ENCODE measurements at regions not wholly inside any gene's neighbourhood (a gene's known extent, or its start where the extent isn't known, plus 50 kb on each side); places are given as distances from the start of the nearest gene placed in this dataset.
A peak's percentile ranks its signal among the peaks of the same experiment; 100 is the strongest.

- Histone ChIP-seq H2BK5ac (ENCODE audit: low read depth, low read length, poor library complexity, severe bottlenecking) (no peak overlapping the region), H3K36me3 (ENCODE audit: control insufficient read depth, insufficient read depth, low read length) (no peaks in the 10 kb centered on the region), H4K91ac (ENCODE audit: insufficient read depth, low read depth, low read length) (no peak overlapping the region), H3K4me3 (ENCODE audit: insufficient read depth, low read depth, low read length) (no peak overlapping the region), H3K56ac (ENCODE audit: extremely low read depth, insufficient read depth, low read length) (no peak overlapping the region), H2BK15ac (ENCODE audit: low read depth, low read length) (no peak overlapping the region), H3K4me1 (ENCODE audit: control insufficient read depth, insufficient read depth, low read length) (no peaks in the 10 kb centered on the region; the same call in 1 of the 2 replicates), H3K9me3 (ENCODE audit: control insufficient read depth, insufficient read depth, low read length) (no peaks in the 10 kb centered on the region), H3K4ac (ENCODE audit: low read depth, low read length) (no peak overlapping the region), H3K4me2 (ENCODE audit: low read depth, low read length) (no peak overlapping the region), H3K79me1 (ENCODE audit: low read depth in 1 of 2, low read length in 2 of 2) (no peaks in the 10 kb centered on the region), H3K23ac (ENCODE audit: low read depth, low read length) (no peak overlapping the region), H3K9me1 (ENCODE audit: insufficient read depth, low read length) (no peaks in the 10 kb centered on the region), H2AK9ac (replicated peaks; ENCODE audit: low read depth, low read length, poor library complexity) (no peak overlapping the region), H4K20me1 (ENCODE audit: insufficient read depth, low read length) (no peaks in the 10 kb centered on the region), H4K8ac (ENCODE audit: low read depth in 2 of 2, low read length in 2 of 2) (no peak overlapping the region), H3K27me3 (ENCODE audit: control insufficient read depth, insufficient read depth, low read length) (no peaks in the 10 kb centered on the region), H3K27ac (ENCODE audit: insufficient read depth, low read length) (no peak overlapping the region), H2AFZ (replicated peaks; ENCODE audit: low read length, poor library complexity) (no peak overlapping the region), H3K18ac (ENCODE audit: low read depth, low read length) (no peak overlapping the region), H2BK120ac (ENCODE audit: low read depth, low read length) (no peak overlapping the region), H4K5ac (ENCODE audit: low read depth, low read length) (no peak overlapping the region), H3K14ac (replicated peaks; ENCODE audit: low read depth, low read length) (no peak overlapping the region), H2BK20ac (ENCODE audit: low read depth, low read length) (no peak overlapping the region), H3K9ac (ENCODE audit: low read depth, low read length) (no peak overlapping the region), H2AK5ac (ENCODE audit: low read depth, low read length) (no peak overlapping the region)
- no TSS peak for BruUV-seq (replicated peaks)
- dilution Hi-C loops (cut with HindIII; ENCODE audit: low sequenced_read_pairs, unreplicated experiment) (no loop called here), in situ Hi-C loops (cut with MboI; ENCODE audit: low sequenced_read_pairs) (no loop called here), intact Hi-C loops (cut with micrococcal nuclease) (no loop called here)
- POLR2A ChIA-PET (ENCODE audit: unreplicated experiment): no interaction called here
- CTCF ChIA-PET: no interaction called here
- DNase-seq (peak; percentile 93), ATAC-seq (ENCODE audit: low read depth) (peak; percentile 94)
- TF ChIP-seq NFE2L2 (IDR thresholded peaks at IDR 0.05; ENCODE audit: low read depth, low read length): no peak
- TF ChIP-seq, protein P1, sequence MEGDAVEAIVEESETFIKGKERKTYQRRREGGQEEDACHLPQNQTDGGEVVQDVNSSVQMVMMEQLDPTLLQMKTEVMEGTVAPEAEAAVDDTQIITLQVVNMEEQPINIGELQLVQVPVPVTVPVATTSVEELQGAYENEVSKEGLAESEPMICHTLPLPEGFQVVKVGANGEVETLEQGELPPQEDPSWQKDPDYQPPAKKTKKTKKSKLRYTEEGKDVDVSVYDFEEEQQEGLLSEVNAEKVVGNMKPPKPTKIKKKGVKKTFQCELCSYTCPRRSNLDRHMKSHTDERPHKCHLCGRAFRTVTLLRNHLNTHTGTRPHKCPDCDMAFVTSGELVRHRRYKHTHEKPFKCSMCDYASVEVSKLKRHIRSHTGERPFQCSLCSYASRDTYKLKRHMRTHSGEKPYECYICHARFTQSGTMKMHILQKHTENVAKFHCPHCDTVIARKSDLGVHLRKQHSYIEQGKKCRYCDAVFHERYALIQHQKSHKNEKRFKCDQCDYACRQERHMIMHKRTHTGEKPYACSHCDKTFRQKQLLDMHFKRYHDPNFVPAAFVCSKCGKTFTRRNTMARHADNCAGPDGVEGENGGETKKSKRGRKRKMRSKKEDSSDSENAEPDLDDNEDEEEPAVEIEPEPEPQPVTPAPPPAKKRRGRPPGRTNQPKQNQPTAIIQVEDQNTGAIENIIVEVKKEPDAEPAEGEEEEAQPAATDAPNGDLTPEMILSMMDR (conservative IDR thresholded peaks at IDR 0.05; ENCODE audit: low read depth, low read length): no peak
- no peak for TF ChIP-seq CEBPB (IDR thresholded peaks at IDR 0.05; ENCODE audit: low read depth, low read length)
- no peak for TF ChIP-seq BHLHE40 (IDR thresholded peaks at IDR 0.05; ENCODE audit: low read depth, low read length)
- no peak for TF ChIP-seq RFX5 (IDR thresholded peaks at IDR 0.05; ENCODE audit: low read depth, low read length)
- TF ChIP-seq FOS (IDR thresholded peaks at IDR 0.05; ENCODE audit: low read depth, low read length): no peak
Measured at GRCh38 chr4:123250843-123251242, 145.8 kb upstream of the SPRY1 start.
